Activated naive CD8-positive, alpha-beta T cell treated with anti-CD3 and anti-CD28 coated beads, Interleukin-2, amount 50 U/mL, for 24 hours (primary cell): ENCODE measurements at regions not wholly inside any gene's neighbourhood (a gene's known extent, or its start where the extent isn't known, plus 50 kb on each side); places are given as distances from the start of the nearest gene placed in this dataset.
"Not testable (repeated sequence)": the region's sequence is repeated elsewhere in the genome, so short reads cannot be mapped to it uniquely, and the experiment has no call there.

Experiments used
- ATAC-seq: fragments of 150-1000 bp; cut with Tn5 transposase; one replicate; pipeline ENCODE4 v1.10.0; 2021
- DNase-seq: peaks from one replicate; pipeline ENCODE4 v3.0.0; 2021
- H3K27ac Mint-ChIP-seq: one replicate; pipeline ENCODE4 v1.8.0; 2021; ENCODE audit warnings: mild to moderate bottlenecking, mixed read lengths
- H3K27me3 Mint-ChIP-seq: one replicate; pipeline ENCODE4 v1.8.0; 2021; ENCODE audit warnings: mixed read lengths
- H3K36me3 Mint-ChIP-seq: one replicate; pipeline ENCODE4 v1.8.0; 2021; ENCODE audit warnings: low read depth, mixed read lengths
- H3K4me1 Mint-ChIP-seq: one replicate; pipeline ENCODE4 v1.8.0; 2021; ENCODE audit warnings: mixed read lengths
- H3K4me3 Mint-ChIP-seq: one replicate; pipeline ENCODE4 v1.8.0; 2021; ENCODE audit warnings: mild to moderate bottlenecking, moderate library complexity, mixed read lengths
- H3K9me3 Mint-ChIP-seq: one replicate; pipeline ENCODE4 v1.8.0; 2021; ENCODE audit warnings: mixed read lengths

GRCh38 chr13:79974935-79975650, 365.8 kb downstream of the SPRY2 start:
- H3K4me3 Mint-ChIP-seq, ATAC-seq, H3K36me3 Mint-ChIP-seq, H3K27me3 Mint-ChIP-seq, H3K27ac Mint-ChIP-seq, DNase-seq, H3K4me1 Mint-ChIP-seq: not testable (repeated sequence)
- peaks cover 31% of the 10 kb centered on the region for H3K9me3 Mint-ChIP-seq

GRCh38 chr13:79973533-79973963, 367.4 kb downstream of the SPRY2 start:
- H3K36me3 Mint-ChIP-seq, result no peaks in the 10 kb centered on the region
- ATAC-seq (no peak), DNase-seq (no peak)
- no peak overlapping the region for H3K4me3 Mint-ChIP-seq
- H3K4me1 Mint-ChIP-seq, result no peaks in the 10 kb centered on the region
- peaks cover 33% of the 10 kb centered on the region for H3K9me3 Mint-ChIP-seq
- H3K27ac Mint-ChIP-seq, result no peak overlapping the region
- H3K27me3 Mint-ChIP-seq, result no peaks in the 10 kb centered on the region

GRCh38 chr13:79972066-79972569, 368.8 kb downstream of the SPRY2 start:
- no peak overlapping the region for H3K27ac Mint-ChIP-seq
- H3K27me3 Mint-ChIP-seq, result no peaks in the 10 kb centered on the region
- no peaks in the 10 kb centered on the region for H3K36me3 Mint-ChIP-seq
- H3K9me3 Mint-ChIP-seq, result peaks cover 19% of the 10 kb centered on the region
- H3K4me1 Mint-ChIP-seq, result no peaks in the 10 kb centered on the region
- no peak for ATAC-seq
- no peak overlapping the region for H3K4me3 Mint-ChIP-seq
- DNase-seq, result no peak

GRCh38 chr13:79966493-79966895, 374.4 kb downstream of the SPRY2 start:
- Mint-ChIP-seq H3K27ac (no peak overlapping the region), H3K4me3 (no peak overlapping the region), H3K4me1 (no peaks in the 10 kb centered on the region), H3K27me3 (no peaks in the 10 kb centered on the region), H3K36me3 (no peaks in the 10 kb centered on the region), H3K9me3 (peaks cover 12% of the 10 kb centered on the region)
- no peak for ATAC-seq
- DNase-seq, result no peak

GRCh38 chr13:79966059-79966458, 374.9 kb downstream of the SPRY2 start:
- Mint-ChIP-seq H3K27ac (no peak overlapping the region), H3K36me3 (no peaks in the 10 kb centered on the region), H3K4me3 (no peak overlapping the region), H3K9me3 (peaks cover 12% of the 10 kb centered on the region), H3K4me1 (no peaks in the 10 kb centered on the region), H3K27me3 (no peaks in the 10 kb centered on the region)
- ATAC-seq (no peak), DNase-seq (no peak)

GRCh38 chr13:79946556-79946955, 394.4 kb downstream of the SPRY2 start:
- Mint-ChIP-seq H3K27me3 (peaks cover 3% of the 10 kb centered on the region), H3K36me3 (no peaks in the 10 kb centered on the region), H3K4me1 (no peaks in the 10 kb centered on the region), H3K4me3 (no peak overlapping the region), H3K9me3 (peaks cover 5% of the 10 kb centered on the region), H3K27ac (no peak overlapping the region)
- DNase-seq (no peak), ATAC-seq (no peak)

GRCh38 chr13:79943346-79944023, 397.4 kb downstream of the SPRY2 start:
- no peak for DNase-seq
- H3K4me1 Mint-ChIP-seq, result no peaks in the 10 kb centered on the region

GRCh38 chr13:79941752-79942151, 399.2 kb downstream of the SPRY2 start:
- DNase-seq (no peak), ATAC-seq (no peak)
- Mint-ChIP-seq H3K4me1 (no peaks in the 10 kb centered on the region), H3K4me3 (no peak overlapping the region), H3K27ac (no peak overlapping the region), H3K27me3 (no peaks in the 10 kb centered on the region), H3K9me3 (no peaks in the 10 kb centered on the region), H3K36me3 (no peaks in the 10 kb centered on the region)

More at GRCh38 chr13:79943346-79944023, 397.4 kb downstream of the SPRY2 start:
- H3K4me3 Mint-ChIP-seq, result no peak overlapping the region
- no peak overlapping the region for H3K27ac Mint-ChIP-seq
- peaks cover 5% of the 10 kb centered on the region for H3K9me3 Mint-ChIP-seq
- no peaks in the 10 kb centered on the region for H3K27me3 Mint-ChIP-seq
- no peak for ATAC-seq
- H3K36me3 Mint-ChIP-seq, result no peaks in the 10 kb centered on the region

GRCh38 chr13:79939689-79940088, 401.2 kb downstream of the SPRY2 start:
- no peaks in the 10 kb centered on the region for H3K9me3 Mint-ChIP-seq
- no peak for ATAC-seq
- no peaks in the 10 kb centered on the region for H3K4me1 Mint-ChIP-seq

GRCh38 chr13:79937771-79938216, 403.1 kb downstream of the SPRY2 start:
- ATAC-seq (no peak), DNase-seq (no peak)
- Mint-ChIP-seq H3K27ac (no peak overlapping the region), H3K4me3 (no peak overlapping the region), H3K9me3 (no peaks in the 10 kb centered on the region), H3K27me3 (no peaks in the 10 kb centered on the region), H3K4me1 (no peaks in the 10 kb centered on the region), H3K36me3 (no peaks in the 10 kb centered on the region)

More at GRCh38 chr13:79939689-79940088, 401.2 kb downstream of the SPRY2 start:
- no peaks in the 10 kb centered on the region for H3K27me3 Mint-ChIP-seq
- no peak overlapping the region for H3K27ac Mint-ChIP-seq
- DNase-seq, result no peak
- no peaks in the 10 kb centered on the region for H3K36me3 Mint-ChIP-seq
- H3K4me3 Mint-ChIP-seq, result no peak overlapping the region

- Mint-ChIP-seq H3K27me3 (no peaks in the 10 kb centered on the region), H3K27ac (no peak overlapping the region), H3K4me1 (no peaks in the 10 kb centered on the region), H3K4me3 (no peak overlapping the region), H3K9me3 (no peaks in the 10 kb centered on the region), H3K36me3 (no peaks in the 10 kb centered on the region)
- DNase-seq (no peak), ATAC-seq (no peak)
Observed at GRCh38 chr13:79937311-79937710, 403.6 kb downstream of the SPRY2 start.

GRCh38 chr13:79936368-79937136, 404.4 kb downstream of the SPRY2 start:
- H3K36me3 Mint-ChIP-seq, result no peaks in the 10 kb centered on the region
- no peaks in the 10 kb centered on the region for H3K27me3 Mint-ChIP-seq
- DNase-seq (no peak), ATAC-seq (no peak)
- no peaks in the 10 kb centered on the region for H3K4me1 Mint-ChIP-seq
- no peak overlapping the region for H3K27ac Mint-ChIP-seq
- no peaks in the 10 kb centered on the region for H3K9me3 Mint-ChIP-seq
- no peak overlapping the region for H3K4me3 Mint-ChIP-seq

- Mint-ChIP-seq H3K9me3 (peaks cover 4% of the 10 kb centered on the region), H3K27ac (no peak overlapping the region), H3K4me3 (no peak overlapping the region), H3K27me3 (no peaks in the 10 kb centered on the region), H3K36me3 (no peaks in the 10 kb centered on the region), H3K4me1 (no peaks in the 10 kb centered on the region)
- DNase-seq (no peak), ATAC-seq (no peak)
Observed at GRCh38 chr13:79935121-79935520, 405.8 kb downstream of the SPRY2 start.

GRCh38 chr13:79933389-79933788, 407.5 kb downstream of the SPRY2 start:
- H3K27me3 Mint-ChIP-seq, result no peaks in the 10 kb centered on the region
- DNase-seq (no peak), ATAC-seq (no peak)
- H3K36me3 Mint-ChIP-seq, result no peaks in the 10 kb centered on the region
- no peak overlapping the region for H3K27ac Mint-ChIP-seq
- no peaks in the 10 kb centered on the region for H3K4me1 Mint-ChIP-seq
- H3K4me3 Mint-ChIP-seq, result no peak overlapping the region
- peaks cover 4% of the 10 kb centered on the region for H3K9me3 Mint-ChIP-seq
